ENCODE measurements at regions not wholly inside any gene's neighbourhood (a gene's known extent, or its start where the extent isn't known, plus 50 kb on each side); places are given as distances from the start of the nearest gene placed in this dataset.

GRCh38 chr1:208584167-208584755, 340.1 kb upstream of the PLXNA2 start:
- Histone ChIP-seq H2BK12ac (ENCODE audit: low read length in 2 of 2) (no peak overlapping the region), H3K79me1 (replicated peaks; ENCODE audit: low read length, poor library complexity, severe bottlenecking) (no peaks in the 10 kb centered on the region), H3K9ac (ENCODE audit: low read length) (no peak overlapping the region), H2AK5ac (ENCODE audit: low read length, severe bottlenecking) (no peak overlapping the region), H3K23ac (ENCODE audit: low read length in 2 of 2) (no peak overlapping the region), H2AFZ (ENCODE audit: low read depth, low read length) (no peak overlapping the region), H3K4me1 (ENCODE audit: control insufficient read depth, insufficient read depth, low read depth, low read length) (no peaks in the 10 kb centered on the region), H4K91ac (ENCODE audit: low read length) (no peak overlapping the region), H2BK5ac (ENCODE audit: low read depth, low read length, poor library complexity, severe bottlenecking) (no peak overlapping the region), H3K14ac (ENCODE audit: low read length in 2 of 2) (no peak overlapping the region), H2BK15ac (ENCODE audit: low read depth, poor library complexity, severe bottlenecking) (no peak overlapping the region), H3K18ac (ENCODE audit: low read depth in 1 of 2, low read length in 2 of 2) (no peak overlapping the region), H3K27me3 (ENCODE audit: control insufficient read depth in 1 of 2, insufficient read depth in 1 of 2, low read length in 2 of 2) (no peaks in the 10 kb centered on the region), H3K4me3 (ENCODE audit: insufficient read depth in 1 of 2, low read depth in 1 of 2, low read length in 2 of 2) (no peak overlapping the region), H2BK120ac (ENCODE audit: low read depth, low read length) (no peak overlapping the region), H4K8ac (ENCODE audit: low read length) (no peak overlapping the region), H3K4ac (ENCODE audit: low read depth in 1 of 2, low read length in 2 of 2) (no peak overlapping the region), H3K9me3 (ENCODE audit: control insufficient read depth, low read length) (no peaks in the 10 kb centered on the region), H3K27ac (ENCODE audit: low read length, poor library complexity, severe bottlenecking) (no peak overlapping the region), H3K36me3 (ENCODE audit: control insufficient read depth in 1 of 2, insufficient read depth in 2 of 2, low read depth in 1 of 2, low read length in 2 of 2) (no peaks in the 10 kb centered on the region), H3K4me2 (ENCODE audit: low read length, poor library complexity, severe bottlenecking) (no peak overlapping the region)
- DNase-seq, result no peak
- WGBS, result 43% methylated on average over 2 of the region's 6 CpGs

- Histone ChIP-seq H3K4me3 (ENCODE audit: insufficient read depth in 1 of 2, low read depth in 1 of 2, low read length in 2 of 2) (no peak overlapping the region), H2BK5ac (ENCODE audit: low read depth, low read length, poor library complexity, severe bottlenecking) (no peak overlapping the region), H2BK120ac (ENCODE audit: low read depth, low read length) (no peak overlapping the region), H3K18ac (ENCODE audit: low read depth in 1 of 2, low read length in 2 of 2) (no peak overlapping the region), H2BK15ac (ENCODE audit: low read depth, poor library complexity, severe bottlenecking) (no peak overlapping the region), H2AK5ac (ENCODE audit: low read length, severe bottlenecking) (no peak overlapping the region), H3K36me3 (ENCODE audit: control insufficient read depth in 1 of 2, insufficient read depth in 2 of 2, low read depth in 1 of 2, low read length in 2 of 2) (no peaks in the 10 kb centered on the region), H3K4me2 (ENCODE audit: low read length, poor library complexity, severe bottlenecking) (no peak overlapping the region), H3K79me1 (replicated peaks; ENCODE audit: low read length, poor library complexity, severe bottlenecking) (no peaks in the 10 kb centered on the region), H3K4me1 (ENCODE audit: control insufficient read depth, insufficient read depth, low read depth, low read length) (no peaks in the 10 kb centered on the region), H3K27ac (ENCODE audit: low read length, poor library complexity, severe bottlenecking) (no peak overlapping the region), H3K9me3 (ENCODE audit: control insufficient read depth, low read length) (no peaks in the 10 kb centered on the region), H3K9ac (ENCODE audit: low read length) (no peak overlapping the region), H3K14ac (ENCODE audit: low read length in 2 of 2) (no peak overlapping the region), H2AFZ (ENCODE audit: low read depth, low read length) (no peak overlapping the region), H4K8ac (ENCODE audit: low read length) (no peak overlapping the region), H4K91ac (ENCODE audit: low read length) (no peak overlapping the region), H3K23ac (ENCODE audit: low read length in 2 of 2) (no peak overlapping the region), H2BK12ac (ENCODE audit: low read length in 2 of 2) (no peak overlapping the region), H3K4ac (ENCODE audit: low read depth in 1 of 2, low read length in 2 of 2) (no peak overlapping the region), H3K27me3 (ENCODE audit: control insufficient read depth in 1 of 2, insufficient read depth in 1 of 2, low read length in 2 of 2) (no peaks in the 10 kb centered on the region)
- no peak for DNase-seq
- WGBS, result no CpG with 5 or more reads among the region's 2 CpGs
These were observed 342.9 kb upstream of the PLXNA2 start for GRCh38 chr1:208587110-208587509.

GRCh38 chr1:208593306-208594006, 349.3 kb upstream of the PLXNA2 start:
- H4K8ac ChIP-seq (ENCODE audit: low read length), result no peak overlapping the region
- no peaks in the 10 kb centered on the region for H3K4me1 ChIP-seq (ENCODE audit: control insufficient read depth, insufficient read depth, low read depth, low read length)
- H2BK120ac ChIP-seq (ENCODE audit: low read depth, low read length), result no peak overlapping the region
- H3K27ac ChIP-seq (ENCODE audit: low read length, poor library complexity, severe bottlenecking), result no peak overlapping the region
- no peak for DNase-seq
- H2BK12ac ChIP-seq (ENCODE audit: low read length in 2 of 2), result no peak overlapping the region
- H3K14ac ChIP-seq (ENCODE audit: low read length in 2 of 2), result no peak overlapping the region
- no peak overlapping the region for H3K4me2 ChIP-seq (ENCODE audit: low read length, poor library complexity, severe bottlenecking)
- no peak overlapping the region for H2AFZ ChIP-seq (ENCODE audit: low read depth, low read length)
- H3K23ac ChIP-seq (ENCODE audit: low read length in 2 of 2), result no peak overlapping the region
- H3K36me3 ChIP-seq (ENCODE audit: control insufficient read depth in 1 of 2, insufficient read depth in 2 of 2, low read depth in 1 of 2, low read length in 2 of 2), result no peaks in the 10 kb centered on the region
- H2BK15ac ChIP-seq (ENCODE audit: low read depth, poor library complexity, severe bottlenecking), result no peak overlapping the region
- H2AK5ac ChIP-seq (ENCODE audit: low read length, severe bottlenecking), result no peak overlapping the region
- WGBS, result no CpG with 5 or more reads among the region's 2 CpGs
- no peak overlapping the region for H3K4ac ChIP-seq (ENCODE audit: low read depth in 1 of 2, low read length in 2 of 2)
- no peak overlapping the region for H3K4me3 ChIP-seq (ENCODE audit: insufficient read depth in 1 of 2, low read depth in 1 of 2, low read length in 2 of 2)
- H4K91ac ChIP-seq (ENCODE audit: low read length), result no peak overlapping the region
- H2BK5ac ChIP-seq (ENCODE audit: low read depth, low read length, poor library complexity, severe bottlenecking), result no peak overlapping the region
- H3K9ac ChIP-seq (ENCODE audit: low read length), result no peak overlapping the region
- H3K18ac ChIP-seq (ENCODE audit: low read depth in 1 of 2, low read length in 2 of 2), result no peak overlapping the region
- peaks cover 0 to 1% of the 10 kb centered on the region in 2 experiments for H3K27me3 ChIP-seq (ENCODE audit: control insufficient read depth in 1 of 2, insufficient read depth in 1 of 2, low read length in 2 of 2)
- H3K79me1 ChIP-seq (replicated peaks; ENCODE audit: low read length, poor library complexity, severe bottlenecking), result no peaks in the 10 kb centered on the region
- H3K9me3 ChIP-seq (ENCODE audit: control insufficient read depth, low read length), result no peaks in the 10 kb centered on the region

GRCh38 chr1:208595236-208595635, 351.1 kb upstream of the PLXNA2 start:
- H3K27ac ChIP-seq (ENCODE audit: low read length, poor library complexity, severe bottlenecking), result no peak overlapping the region
- no peak overlapping the region for H3K4me3 ChIP-seq (ENCODE audit: insufficient read depth in 1 of 2, low read depth in 1 of 2, low read length in 2 of 2)
- H2AFZ ChIP-seq (ENCODE audit: low read depth, low read length), result no peak overlapping the region
- no peak overlapping the region for H3K4me2 ChIP-seq (ENCODE audit: low read length, poor library complexity, severe bottlenecking)
- H3K36me3 ChIP-seq (ENCODE audit: control insufficient read depth in 1 of 2, insufficient read depth in 2 of 2, low read depth in 1 of 2, low read length in 2 of 2), result no peaks in the 10 kb centered on the region
- no peak overlapping the region for H3K4ac ChIP-seq (ENCODE audit: low read depth in 1 of 2, low read length in 2 of 2)
- peak overlapping the region; percentile 65 for H4K8ac ChIP-seq (ENCODE audit: low read length)
- no peak overlapping the region for H2BK120ac ChIP-seq (ENCODE audit: low read depth, low read length)
- DNase-seq, result peak; percentile 8
- no peak overlapping the region for H3K23ac ChIP-seq (ENCODE audit: low read length in 2 of 2)
- no peak overlapping the region for H4K91ac ChIP-seq (ENCODE audit: low read length)
- no peak overlapping the region for H2AK5ac ChIP-seq (ENCODE audit: low read length, severe bottlenecking)
- H3K4me1 ChIP-seq (ENCODE audit: control insufficient read depth, insufficient read depth, low read depth, low read length), result no peaks in the 10 kb centered on the region
- H2BK12ac ChIP-seq (ENCODE audit: low read length in 2 of 2), result no peak overlapping the region
- H2BK5ac ChIP-seq (ENCODE audit: low read depth, low read length, poor library complexity, severe bottlenecking), result no peak overlapping the region
- no CpG with 5 or more reads among the region's 3 CpGs for WGBS
- H3K18ac ChIP-seq (ENCODE audit: low read depth in 1 of 2, low read length in 2 of 2), result no peak overlapping the region
- no peaks in the 10 kb centered on the region for H3K9me3 ChIP-seq (ENCODE audit: control insufficient read depth, low read length)
- H3K27me3 ChIP-seq (ENCODE audit: control insufficient read depth in 1 of 2, insufficient read depth in 1 of 2, low read length in 2 of 2), result peaks cover 0 to 4% of the 10 kb centered on the region in 2 experiments
- no peak overlapping the region for H3K14ac ChIP-seq (ENCODE audit: low read length in 2 of 2)
- H2BK15ac ChIP-seq (ENCODE audit: low read depth, poor library complexity, severe bottlenecking), result no peak overlapping the region
- H3K79me1 ChIP-seq (replicated peaks; ENCODE audit: low read length, poor library complexity, severe bottlenecking), result no peaks in the 10 kb centered on the region
- no peak overlapping the region for H3K9ac ChIP-seq (ENCODE audit: low read length)

All from mesenchymal stem cell (in vitro differentiated cells and primary cell).